HFFc6 (cell line): ENCODE measurements at regions not wholly inside any gene's neighbourhood (a gene's known extent, or its start where the extent isn't known, plus 50 kb on each side); places are given as distances from the start of the nearest gene placed in this dataset.

Experiments
- DNase-seq: peaks from one replicate; pipeline ENCODE4 v3.0.0-alpha.2; 2018
- H3K27ac Mint-ChIP-seq: 2 replicates; pipeline ENCODE4 v1.8.0; 2020; ENCODE audit warnings: mild to moderate bottlenecking, mixed read lengths
- H3K27me3 Mint-ChIP-seq: 2 replicates; pipeline ENCODE4 v1.8.0; 2021; ENCODE audit warnings: mild to moderate bottlenecking, moderate library complexity, mixed read lengths; ENCODE audit not compliant: insufficient read depth
- H3K36me3 Mint-ChIP-seq: 2 replicates; pipeline ENCODE4 v1.8.0; 2021; ENCODE audit warnings: low read depth, mixed read lengths
- H3K4me1 Mint-ChIP-seq: 2 replicates; pipeline ENCODE4 v1.8.0; 2020; ENCODE audit warnings: low read depth, mixed read lengths
- H3K4me3 Mint-ChIP-seq: 2 replicates; pipeline ENCODE4 v1.8.0; 2020; ENCODE audit warnings: mild to moderate bottlenecking, moderate library complexity, mixed read lengths
- H3K9me3 Mint-ChIP-seq: 2 replicates; pipeline ENCODE4 v1.8.0; 2020; ENCODE audit warnings: mild to moderate bottlenecking, mixed read lengths
- TF ChIP-seq, protein P1 (sequence below): fragments of 200-600 bp; sonication (generic); IDR thresholded peaks from 2 replicates; pipeline ENCODE4 v1.5.0; 2021; ENCODE audit warnings: antibody characterized with exemption, mild to moderate bottlenecking

GRCh38 chr22:27273436-27273835 is 528.1 kb downstream of the MN1 start:
- Mint-ChIP-seq H3K4me3 (no peak overlapping the region), H3K36me3 (peaks cover 5% of the 10 kb centered on the region; the same call in 1 of the 2 replicates), H3K27me3 (peaks cover 29% of the 10 kb centered on the region)

DNA sequence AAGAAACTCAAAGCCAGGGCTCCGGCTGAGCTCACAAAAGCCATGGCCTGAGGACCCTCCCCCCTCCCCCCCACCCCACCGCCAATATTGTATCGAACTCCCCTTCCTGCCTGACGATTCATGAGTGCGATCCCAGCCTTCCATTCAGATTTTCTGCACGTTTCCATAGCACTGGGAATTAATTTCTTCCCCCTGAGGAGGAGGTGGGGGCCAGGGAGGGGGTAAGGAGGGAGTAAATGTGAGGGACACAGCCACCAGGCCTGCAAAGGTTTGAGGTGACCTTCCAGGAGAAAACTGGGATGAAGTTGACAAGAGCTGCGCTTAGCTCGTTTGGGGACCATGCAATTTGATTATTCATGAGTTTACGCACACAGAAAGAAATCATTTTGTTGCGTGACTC is 527.7 kb downstream of the MN1 start:
- Mint-ChIP-seq H3K4me1 (no peaks in the 10 kb centered on the region), H3K27ac (no peak overlapping the region), H3K9me3 (peaks cover 5% of the 10 kb centered on the region), H3K36me3 (peaks cover 5% of the 10 kb centered on the region; the same call in 1 of the 2 replicates), H3K27me3 (peaks cover 27% of the 10 kb centered on the region; the same call in 1 of the 2 replicates), H3K4me3 (no peak overlapping the region)
- no peak for DNase-seq
- TF ChIP-seq, protein P1, sequence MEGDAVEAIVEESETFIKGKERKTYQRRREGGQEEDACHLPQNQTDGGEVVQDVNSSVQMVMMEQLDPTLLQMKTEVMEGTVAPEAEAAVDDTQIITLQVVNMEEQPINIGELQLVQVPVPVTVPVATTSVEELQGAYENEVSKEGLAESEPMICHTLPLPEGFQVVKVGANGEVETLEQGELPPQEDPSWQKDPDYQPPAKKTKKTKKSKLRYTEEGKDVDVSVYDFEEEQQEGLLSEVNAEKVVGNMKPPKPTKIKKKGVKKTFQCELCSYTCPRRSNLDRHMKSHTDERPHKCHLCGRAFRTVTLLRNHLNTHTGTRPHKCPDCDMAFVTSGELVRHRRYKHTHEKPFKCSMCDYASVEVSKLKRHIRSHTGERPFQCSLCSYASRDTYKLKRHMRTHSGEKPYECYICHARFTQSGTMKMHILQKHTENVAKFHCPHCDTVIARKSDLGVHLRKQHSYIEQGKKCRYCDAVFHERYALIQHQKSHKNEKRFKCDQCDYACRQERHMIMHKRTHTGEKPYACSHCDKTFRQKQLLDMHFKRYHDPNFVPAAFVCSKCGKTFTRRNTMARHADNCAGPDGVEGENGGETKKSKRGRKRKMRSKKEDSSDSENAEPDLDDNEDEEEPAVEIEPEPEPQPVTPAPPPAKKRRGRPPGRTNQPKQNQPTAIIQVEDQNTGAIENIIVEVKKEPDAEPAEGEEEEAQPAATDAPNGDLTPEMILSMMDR, result no peak

More at GRCh38 chr22:27273436-27273835, 528.1 kb downstream of the MN1 start:
- DNase-seq, result no peak
- TF ChIP-seq, protein P1, result no peak
- Mint-ChIP-seq H3K4me1 (no peaks in the 10 kb centered on the region), H3K9me3 (peaks cover 5% of the 10 kb centered on the region), H3K27ac (no peak overlapping the region)

DNA sequence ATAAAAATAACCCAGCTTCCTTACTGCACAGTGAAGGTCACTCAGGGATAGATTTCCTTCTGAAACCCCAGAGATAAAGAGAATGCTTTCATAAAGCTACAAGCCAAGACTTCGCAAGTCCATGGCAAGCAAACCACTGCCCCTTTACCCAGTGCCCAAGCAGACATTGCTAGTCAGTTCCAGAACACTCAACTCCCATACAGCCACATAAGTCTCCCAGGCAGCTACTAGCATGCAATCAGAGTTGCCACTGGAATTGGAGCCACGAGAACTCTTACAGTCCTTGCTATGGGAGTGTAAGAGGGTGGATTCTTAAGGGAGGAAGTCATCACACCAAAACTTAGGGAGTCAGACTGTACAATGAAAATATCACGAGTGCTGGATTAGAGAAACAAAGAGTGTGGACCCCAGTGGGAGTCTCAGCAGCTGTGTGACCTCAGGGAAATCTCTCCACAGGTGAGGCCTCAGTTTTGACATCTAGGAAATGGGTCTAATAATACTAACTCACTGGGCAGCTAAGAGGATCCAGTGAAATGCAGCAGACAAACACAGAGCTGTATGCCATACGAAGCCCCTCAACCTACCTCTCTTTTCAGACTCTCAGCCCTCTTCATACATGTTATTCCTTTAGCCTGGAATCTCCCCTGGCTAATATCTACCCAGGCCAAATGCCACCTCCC is 526.6 kb downstream of the MN1 start:
- Mint-ChIP-seq H3K4me1 (no peaks in the 10 kb centered on the region), H3K9me3 (peaks cover 5% of the 10 kb centered on the region), H3K27ac (no peak overlapping the region), H3K4me3 (no peak overlapping the region), H3K27me3 (peaks cover 29% of the 10 kb centered on the region; the same call in 1 of the 2 replicates), H3K36me3 (peaks cover 5% of the 10 kb centered on the region; the same call in 1 of the 2 replicates)
- DNase-seq, result no peak
- TF ChIP-seq, protein P1, result no peak

- TF ChIP-seq, protein P1, result no peak
- H3K9me3 Mint-ChIP-seq, result peaks cover 5% of the 10 kb centered on the region
Measured at GRCh38 chr22:27278946-27279345, 522.6 kb downstream of the MN1 start.

DNA sequence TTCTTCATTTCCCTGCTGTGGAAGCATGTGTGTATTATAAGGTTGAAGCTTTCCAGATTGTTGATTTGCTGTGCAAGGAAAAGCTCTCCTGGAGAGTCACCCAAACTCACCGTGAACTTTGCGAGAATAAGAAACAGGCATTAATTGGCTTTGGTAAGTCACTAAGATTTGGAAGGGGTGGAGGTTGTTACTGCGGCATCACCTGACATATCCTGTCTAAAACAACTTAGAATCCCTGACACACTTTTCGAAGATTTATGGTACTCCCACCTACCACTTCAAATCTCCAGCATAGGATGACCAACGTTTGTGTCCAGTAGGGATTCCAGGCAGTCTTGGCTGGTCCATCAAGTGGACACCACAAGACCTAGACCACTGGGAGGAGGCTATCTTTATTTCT is 518.3 kb downstream of the MN1 start:
- H3K27ac Mint-ChIP-seq, result no peak overlapping the region
- no peaks in the 10 kb centered on the region for H3K36me3 Mint-ChIP-seq
- DNase-seq, result no peak
- H3K4me1 Mint-ChIP-seq, result no peaks in the 10 kb centered on the region
- peaks cover 12% of the 10 kb centered on the region for H3K27me3 Mint-ChIP-seq
- TF ChIP-seq, protein P1, result no peak
- H3K9me3 Mint-ChIP-seq, result no peaks in the 10 kb centered on the region
- H3K4me3 Mint-ChIP-seq, result no peak overlapping the region

More at GRCh38 chr22:27278946-27279345, 522.6 kb downstream of the MN1 start:
- Mint-ChIP-seq H3K27ac (no peak overlapping the region), H3K4me1 (no peaks in the 10 kb centered on the region), H3K27me3 (peaks cover 14% of the 10 kb centered on the region; the same call in 1 of the 2 replicates), H3K4me3 (no peak overlapping the region), H3K36me3 (peaks cover 5% of the 10 kb centered on the region; the same call in 1 of the 2 replicates)
- DNase-seq, result no peak
